IMR-90 (cell line): ENCODE measurements at regions not wholly inside any gene's neighbourhood (a gene's known extent, or its start where the extent isn't known, plus 50 kb on each side); places are given as distances from the start of the nearest gene placed in this dataset.

Experiments
- ATAC-seq: fragments of 200-7000 bp; cut with Tn5 transposase; 2 replicates; pipeline ENCODE4 v1.9.1; 2020; ENCODE audit warnings: low read depth, mild to moderate bottlenecking, moderate library complexity
- BruUV-seq: library from RNA; stranded (reverse); fragments of 400-500 nt; replicated peaks from 2 replicates; lab custom pipeline; 2021; lab: Mats Ljungman, UMichigan
- CTCF ChIA-PET: fragments of 300-600 bp; formaldehyde crosslinking; extraction: SDS; loops from one replicate; lab custom pipeline; 2021; ENCODE audit warnings: antibody characterized with exemption; lab: Yijun Ruan, JAX
- POLR2A ChIA-PET: fragments of 300-600 bp; sonication (Branson Sonifier 250); formaldehyde crosslinking; loops from one replicate; lab custom pipeline; 2022; ENCODE audit warnings: antibody characterized with exemption; ENCODE audit not compliant: unreplicated experiment; lab: Charles Lee
- DNase-seq: peaks from one replicate; pipeline ENCODE4 v3.0.0; 2013
- H2AFZ ChIP-seq: replicated peaks from 2 replicates; pipeline ENCODE3; 2013; ENCODE audit warnings: low read length, mild to moderate bottlenecking; ENCODE audit not compliant: poor library complexity
- H2AK5ac ChIP-seq: 2 replicates; pipeline ENCODE4 v1.6.1; 2013; ENCODE audit warnings: low read depth, low read length, inconsistent platforms
- H2AK9ac ChIP-seq: replicated peaks from 2 replicates; pipeline ENCODE3; 2013; ENCODE audit warnings: mild to moderate bottlenecking, low read depth, low read length, moderate library complexity; ENCODE audit not compliant: poor library complexity
- H2BK120ac ChIP-seq: 2 replicates; pipeline ENCODE4 v1.6.1; 2013; ENCODE audit warnings: low read depth, low read length, inconsistent platforms
- H2BK15ac ChIP-seq: 3 replicates; pipeline ENCODE4 v1.6.1; 2013; ENCODE audit warnings: low read depth, low read length, inconsistent platforms
- H2BK20ac ChIP-seq: 2 replicates; pipeline ENCODE4 v1.6.1; 2013; ENCODE audit warnings: low read depth, mild to moderate bottlenecking, inconsistent platforms, low read length, moderate library complexity
- H2BK5ac ChIP-seq: 2 replicates; pipeline ENCODE4 v1.6.1; 2013; ENCODE audit warnings: mild to moderate bottlenecking, low read depth, low read length, inconsistent platforms; ENCODE audit not compliant: poor library complexity, severe bottlenecking
- H3K14ac ChIP-seq: replicated peaks from 2 replicates; pipeline ENCODE4 v1.6.1; 2013; ENCODE audit warnings: low read depth, low read length, inconsistent platforms
- H3K18ac ChIP-seq: 2 replicates; pipeline ENCODE4 v1.6.1; 2013; ENCODE audit warnings: low read depth, low read length, control low read depth
- H3K23ac ChIP-seq: 2 replicates; pipeline ENCODE4 v1.6.1; 2013; ENCODE audit warnings: low read depth, low read length, inconsistent platforms
- H3K27ac ChIP-seq: 2 replicates; pipeline ENCODE4 v1.5.1; 2013; ENCODE audit warnings: mild to moderate bottlenecking, control low read depth, low read length; ENCODE audit not compliant: insufficient read depth
- H3K27me3 ChIP-seq: 2 replicates; pipeline ENCODE4 v1.6.1; 2013; ENCODE audit warnings: low read length; ENCODE audit not compliant: control insufficient read depth, insufficient read depth
- H3K36me3 ChIP-seq: 2 replicates; pipeline ENCODE4 v1.6.1; 2013; ENCODE audit warnings: low read length, mixed read lengths; ENCODE audit not compliant: control insufficient read depth, insufficient read depth
- H3K4ac ChIP-seq: 2 replicates; pipeline ENCODE4 v1.6.1; 2013; ENCODE audit warnings: low read depth, low read length, inconsistent platforms
- H3K4me1 ChIP-seq: 2 replicates; pipeline ENCODE4 v1.6.1; 2013; ENCODE audit warnings: low read length, mixed read lengths; ENCODE audit not compliant: control insufficient read depth, insufficient read depth
- H3K4me2 ChIP-seq: 2 replicates; pipeline ENCODE4 v1.6.1; 2013; ENCODE audit warnings: low read depth, mild to moderate bottlenecking, control low read depth, low read length, moderate library complexity
- H3K4me3 ChIP-seq: 2 replicates; pipeline ENCODE4 v1.5.1; 2013; ENCODE audit warnings: low read depth, mild to moderate bottlenecking, control low read depth, low read length, moderate library complexity; ENCODE audit not compliant: insufficient read depth
- H3K56ac ChIP-seq: 2 replicates; pipeline ENCODE4 v1.6.1; 2013; ENCODE audit warnings: low read length, inconsistent platforms; ENCODE audit not compliant: insufficient read depth; ENCODE audit errors: extremely low read depth
- H3K79me1 ChIP-seq, 2 experiments: 2 replicates each; pipeline ENCODE4 v1.6.1; 2013; ENCODE audit warnings: low read length in 2 of 2, inconsistent platforms in 1 of 2, low read depth in 1 of 2
- H3K9ac ChIP-seq: 2 replicates; pipeline ENCODE4 v1.6.1; 2013; ENCODE audit warnings: low read depth, low read length, control low read depth
- H3K9me1 ChIP-seq: 2 replicates; pipeline ENCODE4 v1.6.1; 2013; ENCODE audit warnings: low read length, inconsistent platforms; ENCODE audit not compliant: insufficient read depth
- H3K9me3 ChIP-seq: 2 replicates; pipeline ENCODE4 v1.6.1; 2013; ENCODE audit warnings: low read length; ENCODE audit not compliant: control insufficient read depth, insufficient read depth
- H4K20me1 ChIP-seq: 2 replicates; pipeline ENCODE4 v1.6.1; 2013; ENCODE audit warnings: low read length, inconsistent platforms; ENCODE audit not compliant: insufficient read depth
- H4K5ac ChIP-seq: 2 replicates; pipeline ENCODE4 v1.6.1; 2013; ENCODE audit warnings: mild to moderate bottlenecking, low read depth, low read length, control low read depth
- H4K8ac ChIP-seq, 2 experiments: 2 replicates each; pipeline ENCODE4 v1.6.1; 2013; ENCODE audit warnings: low read depth in 2 of 2, low read length in 2 of 2, control low read depth in 1 of 2, inconsistent platforms in 1 of 2
- H4K91ac ChIP-seq: 2 replicates; pipeline ENCODE4 v1.6.1; 2013; ENCODE audit warnings: low read depth, low read length, inconsistent platforms; ENCODE audit not compliant: insufficient read depth
- BHLHE40 ChIP-seq: fragments of 150-350 bp; IDR thresholded peaks from 2 replicates; pipeline ENCODE4 v1.6.1; 2016; ENCODE audit warnings: mild to moderate bottlenecking, low read depth, low read length
- CEBPB ChIP-seq: IDR thresholded peaks from 2 replicates; pipeline ENCODE4 v1.6.1; 2012; ENCODE audit warnings: low read depth, low read length, improper control_type of control experiment
- CHD1 ChIP-seq: IDR thresholded peaks from 2 replicates; pipeline ENCODE4 v1.6.1; 2012; ENCODE audit warnings: low read depth, low read length, improper control_type of control experiment
- FOS ChIP-seq: fragments of 150-350 bp; IDR thresholded peaks from 2 replicates; pipeline ENCODE4 v1.6.1; 2016; ENCODE audit warnings: low read depth, low read length
- MAFK ChIP-seq: IDR thresholded peaks from 2 replicates; pipeline ENCODE4 v1.6.1; 2012; ENCODE audit warnings: low read depth, low read length, improper control_type of control experiment
- MAZ ChIP-seq: IDR thresholded peaks from 2 replicates; pipeline ENCODE4 v1.6.1; 2012; ENCODE audit warnings: low read depth, mild to moderate bottlenecking, low read length, improper control_type of control experiment, moderate library complexity, borderline replicate concordance
- MXI1 ChIP-seq: IDR thresholded peaks from 2 replicates; pipeline ENCODE4 v1.6.1; 2012; ENCODE audit warnings: low read depth, mild to moderate bottlenecking, low read length, moderate library complexity, borderline replicate concordance
- NFE2L2 ChIP-seq: fragments of 150-350 bp; IDR thresholded peaks from 2 replicates; pipeline ENCODE4 v1.6.1; 2016; ENCODE audit warnings: low read depth, mild to moderate bottlenecking, low read length
- POLR2A ChIP-seq: IDR thresholded peaks from 2 replicates; pipeline ENCODE4 v1.6.1; 2012; ENCODE audit warnings: mild to moderate bottlenecking, low read depth, low read length
- RAD21 ChIP-seq: IDR thresholded peaks from 2 replicates; pipeline ENCODE4 v1.6.1; 2012; ENCODE audit warnings: low read length, improper control_type of control experiment
- RCOR1 ChIP-seq: IDR thresholded peaks from 2 replicates; pipeline ENCODE4 v1.6.1; 2012; ENCODE audit warnings: mild to moderate bottlenecking, low read length, improper control_type of control experiment; ENCODE audit not compliant: insufficient replicate concordance
- RFX5 ChIP-seq: IDR thresholded peaks from 2 replicates; pipeline ENCODE4 v1.8.0; 2012; ENCODE audit warnings: low read depth, mild to moderate bottlenecking, low read length, moderate library complexity
- SMC3 ChIP-seq: fragments of 150-350 bp; IDR thresholded peaks from 2 replicates; pipeline ENCODE4 v1.6.1; 2016; ENCODE audit warnings: low read depth, mild to moderate bottlenecking, antibody characterized with exemption, low read length, moderate library complexity
- dilution Hi-C: fragments of 300-500 bp; cut with HindIII; formaldehyde crosslinking; loops from one replicate; pipeline ENCODE4 v1.14.3; 2018; ENCODE audit warnings: low sequenced_read_pairs; ENCODE audit not compliant: unreplicated experiment
- in situ Hi-C: fragments of 300-500 bp; cut with MboI; formaldehyde crosslinking; loops from 3 replicates; pipeline ENCODE4 v1.14.3; 2019; ENCODE audit warnings: low sequenced_read_pairs, inconsistent platforms, mixed read lengths
- intact Hi-C: fragments of 100-400 bp; cut with micrococcal nuclease; formaldehyde crosslinking; loops from 2 replicates; pipeline ENCODE4 v1.10.0; 2022
- TF ChIP-seq, protein P1 (sequence below): conservative IDR thresholded peaks from 2 replicates; pipeline ENCODE4 v1.5.1; 2012; ENCODE audit warnings: mild to moderate bottlenecking, low read depth, low read length, improper control_type of control experiment
- TF ChIP-seq, protein P2 (sequence below): fragments of 150-350 bp; IDR thresholded peaks from 2 replicates; pipeline ENCODE4 v1.6.1; 2016; ENCODE audit warnings: low read depth, mild to moderate bottlenecking, low read length, moderate library complexity, borderline replicate concordance
- TF ChIP-seq, protein P3 (sequence below): fragments of 150-350 bp; IDR thresholded peaks from 2 replicates; pipeline ENCODE4 v1.6.1; 2017; ENCODE audit warnings: mild to moderate bottlenecking, antibody characterized with exemption, low read length, low read depth

DNA sequence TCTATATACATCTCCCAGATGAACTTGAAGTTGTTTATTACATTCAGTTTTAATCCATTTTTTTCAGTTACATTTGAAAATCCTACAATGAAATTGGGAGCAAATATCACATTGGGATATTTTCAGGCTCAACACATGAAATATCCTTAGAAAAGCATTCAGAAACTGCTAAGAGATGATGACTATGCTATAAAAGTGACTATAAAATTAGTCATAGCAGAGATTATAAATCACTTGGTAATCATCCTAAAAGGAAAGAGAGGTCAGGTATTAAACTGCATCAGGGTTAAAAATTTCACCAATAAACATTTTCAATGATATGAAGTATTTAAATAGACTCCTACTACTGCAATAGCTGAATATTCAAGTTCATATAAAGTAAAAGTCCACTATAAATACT lies 987.7 kb downstream of the GRIK2 start:
- Histone ChIP-seq H2AK9ac (no peak overlapping the region), H3K4ac (no peak overlapping the region), H2BK120ac (no peak overlapping the region), H3K4me2 (no peak overlapping the region), H2AK5ac (no peak overlapping the region), H4K5ac (no peak overlapping the region), H2AFZ (no peak overlapping the region), H2BK15ac (no peak overlapping the region), H3K23ac (no peak overlapping the region), H3K9me1 (no peaks in the 10 kb centered on the region), H3K9me3 (peaks cover 4% of the 10 kb centered on the region), H3K27me3 (no peaks in the 10 kb centered on the region), H3K27ac (no peak overlapping the region), H3K18ac (no peak overlapping the region), H2BK5ac (no peak overlapping the region), H3K4me3 (no peak overlapping the region), H4K20me1 (no peaks in the 10 kb centered on the region), H4K8ac (no peak overlapping the region), H2BK20ac (no peak overlapping the region), H4K91ac (no peak overlapping the region), H3K14ac (no peak overlapping the region), H3K9ac (no peak overlapping the region), H3K79me1 (no peaks in the 10 kb centered on the region), H3K4me1 (no peaks in the 10 kb centered on the region), H3K56ac (no peak overlapping the region), H3K36me3 (no peaks in the 10 kb centered on the region)
- ChIA-PET POLR2A (no interaction called here), CTCF (no interaction called here)
- in situ Hi-C loops, result no loop called here
- no peak for DNase-seq
- TF ChIP-seq MXI1, result no peak
- no peak for TF ChIP-seq RCOR1
- no peak for TF ChIP-seq CEBPB
- TF ChIP-seq, protein P1, sequence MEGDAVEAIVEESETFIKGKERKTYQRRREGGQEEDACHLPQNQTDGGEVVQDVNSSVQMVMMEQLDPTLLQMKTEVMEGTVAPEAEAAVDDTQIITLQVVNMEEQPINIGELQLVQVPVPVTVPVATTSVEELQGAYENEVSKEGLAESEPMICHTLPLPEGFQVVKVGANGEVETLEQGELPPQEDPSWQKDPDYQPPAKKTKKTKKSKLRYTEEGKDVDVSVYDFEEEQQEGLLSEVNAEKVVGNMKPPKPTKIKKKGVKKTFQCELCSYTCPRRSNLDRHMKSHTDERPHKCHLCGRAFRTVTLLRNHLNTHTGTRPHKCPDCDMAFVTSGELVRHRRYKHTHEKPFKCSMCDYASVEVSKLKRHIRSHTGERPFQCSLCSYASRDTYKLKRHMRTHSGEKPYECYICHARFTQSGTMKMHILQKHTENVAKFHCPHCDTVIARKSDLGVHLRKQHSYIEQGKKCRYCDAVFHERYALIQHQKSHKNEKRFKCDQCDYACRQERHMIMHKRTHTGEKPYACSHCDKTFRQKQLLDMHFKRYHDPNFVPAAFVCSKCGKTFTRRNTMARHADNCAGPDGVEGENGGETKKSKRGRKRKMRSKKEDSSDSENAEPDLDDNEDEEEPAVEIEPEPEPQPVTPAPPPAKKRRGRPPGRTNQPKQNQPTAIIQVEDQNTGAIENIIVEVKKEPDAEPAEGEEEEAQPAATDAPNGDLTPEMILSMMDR, result no peak
- no peak for TF ChIP-seq BHLHE40
- TF ChIP-seq RAD21, result no peak
- TF ChIP-seq SMC3, result no peak
- no peak for TF ChIP-seq RFX5
- TF ChIP-seq POLR2A, result no peak
- no peak for TF ChIP-seq NFE2L2
- TF ChIP-seq, protein P2, sequence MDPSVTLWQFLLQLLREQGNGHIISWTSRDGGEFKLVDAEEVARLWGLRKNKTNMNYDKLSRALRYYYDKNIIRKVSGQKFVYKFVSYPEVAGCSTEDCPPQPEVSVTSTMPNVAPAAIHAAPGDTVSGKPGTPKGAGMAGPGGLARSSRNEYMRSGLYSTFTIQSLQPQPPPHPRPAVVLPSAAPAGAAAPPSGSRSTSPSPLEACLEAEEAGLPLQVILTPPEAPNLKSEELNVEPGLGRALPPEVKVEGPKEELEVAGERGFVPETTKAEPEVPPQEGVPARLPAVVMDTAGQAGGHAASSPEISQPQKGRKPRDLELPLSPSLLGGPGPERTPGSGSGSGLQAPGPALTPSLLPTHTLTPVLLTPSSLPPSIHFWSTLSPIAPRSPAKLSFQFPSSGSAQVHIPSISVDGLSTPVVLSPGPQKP, result no peak
- TF ChIP-seq, protein P3, sequence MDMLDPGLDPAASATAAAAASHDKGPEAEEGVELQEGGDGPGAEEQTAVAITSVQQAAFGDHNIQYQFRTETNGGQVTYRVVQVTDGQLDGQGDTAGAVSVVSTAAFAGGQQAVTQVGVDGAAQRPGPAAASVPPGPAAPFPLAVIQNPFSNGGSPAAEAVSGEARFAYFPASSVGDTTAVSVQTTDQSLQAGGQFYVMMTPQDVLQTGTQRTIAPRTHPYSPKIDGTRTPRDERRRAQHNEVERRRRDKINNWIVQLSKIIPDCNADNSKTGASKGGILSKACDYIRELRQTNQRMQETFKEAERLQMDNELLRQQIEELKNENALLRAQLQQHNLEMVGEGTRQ, result no peak
- no peak for TF ChIP-seq MAFK
- no peak for TF ChIP-seq FOS
- no peak for TF ChIP-seq MAZ
- TF ChIP-seq CHD1, result no peak
- BruUV-seq, result no TSS peak
- dilution Hi-C loops, result no loop called here
- intact Hi-C loops, result no loop called here
- no peak for ATAC-seq
